ENCODE measurements at regions not wholly inside any gene's neighbourhood (a gene's known extent, or its start where the extent isn't known, plus 50 kb on each side); places are given as distances from the start of the nearest gene placed in this dataset.
"Not testable (repeated sequence)": the region's sequence is repeated elsewhere in the genome, so short reads cannot be mapped to it uniquely, and the experiment has no call there.

DNA sequence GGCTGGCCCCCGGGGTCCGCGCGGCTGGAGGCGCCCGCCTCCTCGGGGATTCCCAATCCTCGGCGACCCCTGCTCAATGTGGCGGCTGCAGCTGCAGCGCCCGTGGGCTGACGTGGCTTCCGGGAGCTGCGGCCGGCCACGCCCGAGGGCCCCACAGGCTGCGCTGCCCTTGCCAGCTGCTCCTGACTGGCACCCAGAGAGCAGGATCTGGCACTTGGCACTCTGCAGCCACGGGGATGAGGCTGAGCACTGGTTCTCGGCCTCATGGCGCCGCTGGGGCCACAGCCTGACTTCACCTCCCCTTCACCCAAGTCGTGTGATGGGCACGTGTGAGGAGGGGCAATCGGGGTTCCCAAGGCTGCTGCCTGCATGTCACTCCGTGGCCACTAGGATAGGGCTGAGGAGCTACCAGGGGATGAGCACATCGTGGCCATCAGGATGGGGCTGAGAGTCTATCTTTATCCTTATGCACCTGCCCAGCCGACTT lies 267.8 kb upstream of the FRG2C start:
- H2BK15ac ChIP-seq (replicated peaks; ENCODE audit: low read depth): no peak overlapping the region
- H3K56ac ChIP-seq (ENCODE audit: low read length): no peak overlapping the region
- no peak overlapping the region for H3K4me3 ChIP-seq (ENCODE audit: low read length)
- H4K5ac ChIP-seq (ENCODE audit: low read length): no peak overlapping the region
- H3K9ac ChIP-seq (ENCODE audit: low read length): no peak overlapping the region
- no peak overlapping the region for H2BK5ac ChIP-seq (ENCODE audit: low read length)
- H2BK120ac ChIP-seq (ENCODE audit: low read depth, low read length): no peak overlapping the region
- no peak for DNase-seq
- H3K4ac ChIP-seq (ENCODE audit: low read depth, low read length): no peak overlapping the region
- no peak overlapping the region for H3K18ac ChIP-seq (ENCODE audit: low read length)
- H3K36me3 ChIP-seq (ENCODE audit: control insufficient read depth, insufficient read depth, low read length): no peaks in the 10 kb centered on the region
- no CpG with 5 or more reads among the region's 29 CpGs for WGBS (ENCODE audit: extremely low coverage, insufficient coverage, low lambda C conversion rate)
- H4K8ac ChIP-seq (ENCODE audit: low read depth, low read length): no peak overlapping the region
- H3K4me1 ChIP-seq (ENCODE audit: control insufficient read depth, low read depth, low read length): no peaks in the 10 kb centered on the region
- H3K27me3 ChIP-seq (ENCODE audit: insufficient read depth, low read length, poor library complexity): no peaks in the 10 kb centered on the region
- no peak overlapping the region for H3K27ac ChIP-seq (ENCODE audit: low read depth, low read length)
- no peaks in the 10 kb centered on the region for H3K79me2 ChIP-seq (ENCODE audit: control insufficient read depth, insufficient read depth, low read length)
- no peak overlapping the region for H3K4me2 ChIP-seq (ENCODE audit: low read length)
- H3K79me1 ChIP-seq (ENCODE audit: low read length): no peaks in the 10 kb centered on the region
- H2AK5ac ChIP-seq (ENCODE audit: low read length): no peak overlapping the region
- no peak overlapping the region for H3K23ac ChIP-seq (ENCODE audit: low read length)

DNA sequence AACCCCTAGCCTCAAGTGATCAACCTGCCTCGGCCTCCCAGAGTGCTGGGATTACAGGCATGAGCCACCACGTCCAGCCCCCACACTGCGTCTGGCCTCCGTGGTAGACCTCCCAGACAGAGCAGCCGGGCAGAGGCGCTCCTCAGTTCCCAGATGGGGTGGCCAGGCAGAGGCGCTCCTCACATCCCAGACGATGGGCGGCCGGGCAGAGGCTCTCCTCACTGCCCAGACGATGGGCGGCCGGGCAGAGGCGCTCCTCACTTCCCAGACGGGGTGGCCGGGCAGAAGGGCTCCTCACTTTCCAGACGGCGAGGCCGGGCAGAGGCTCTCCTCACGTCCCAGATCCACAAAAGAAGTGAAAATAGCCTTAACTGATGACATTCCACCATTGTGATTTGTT lies 266.6 kb upstream of the FRG2C start:
- no CpG with 5 or more reads among the region's 20 CpGs for WGBS (ENCODE audit: extremely low coverage, insufficient coverage, low lambda C conversion rate)
- not testable (repeated sequence) for H3K23ac ChIP-seq (ENCODE audit: low read length); H4K5ac ChIP-seq (ENCODE audit: low read length)

GRCh38 chr3:75422101-75422945 lies 241.8 kb upstream of the FRG2C start:
- H4K8ac ChIP-seq (ENCODE audit: low read depth, low read length); H4K5ac ChIP-seq (ENCODE audit: low read length); H3K4ac ChIP-seq (ENCODE audit: low read depth, low read length); H3K9ac ChIP-seq (ENCODE audit: low read length); H3K18ac ChIP-seq (ENCODE audit: low read length); H3K27me3 ChIP-seq (ENCODE audit: insufficient read depth, low read length, poor library complexity); H3K79me2 ChIP-seq (ENCODE audit: control insufficient read depth, insufficient read depth, low read length); H3K4me1 ChIP-seq (ENCODE audit: control insufficient read depth, low read depth, low read length); H2BK120ac ChIP-seq (ENCODE audit: low read depth, low read length); H3K4me3 ChIP-seq (ENCODE audit: low read length); H3K79me1 ChIP-seq (ENCODE audit: low read length); H3K4me2 ChIP-seq (ENCODE audit: low read length); H2BK15ac ChIP-seq (replicated peaks; ENCODE audit: low read depth); H3K56ac ChIP-seq (ENCODE audit: low read length); H2AK5ac ChIP-seq (ENCODE audit: low read length); H2BK5ac ChIP-seq (ENCODE audit: low read length); H3K27ac ChIP-seq (ENCODE audit: low read depth, low read length); H3K36me3 ChIP-seq (ENCODE audit: control insufficient read depth, insufficient read depth, low read length); H3K23ac ChIP-seq (ENCODE audit: low read length): not testable (repeated sequence)
- DNase-seq: peak; percentile 50
- no CpG with 5 or more reads among the region's 18 CpGs for WGBS (ENCODE audit: extremely low coverage, insufficient coverage, low lambda C conversion rate)

More for the DNA sequence above, 266.6 kb upstream of the FRG2C start:
- H3K79me1 ChIP-seq (ENCODE audit: low read length); H3K27me3 ChIP-seq (ENCODE audit: insufficient read depth, low read length, poor library complexity); H3K18ac ChIP-seq (ENCODE audit: low read length); H2BK120ac ChIP-seq (ENCODE audit: low read depth, low read length); H2AK5ac ChIP-seq (ENCODE audit: low read length); H2BK15ac ChIP-seq (replicated peaks; ENCODE audit: low read depth); H3K36me3 ChIP-seq (ENCODE audit: control insufficient read depth, insufficient read depth, low read length); H3K4me1 ChIP-seq (ENCODE audit: control insufficient read depth, low read depth, low read length); H3K9ac ChIP-seq (ENCODE audit: low read length); H2BK5ac ChIP-seq (ENCODE audit: low read length); H3K4me3 ChIP-seq (ENCODE audit: low read length); H3K27ac ChIP-seq (ENCODE audit: low read depth, low read length); H4K8ac ChIP-seq (ENCODE audit: low read depth, low read length); H3K56ac ChIP-seq (ENCODE audit: low read length); H3K4ac ChIP-seq (ENCODE audit: low read depth, low read length); H3K4me2 ChIP-seq (ENCODE audit: low read length); DNase-seq; H3K79me2 ChIP-seq (ENCODE audit: control insufficient read depth, insufficient read depth, low read length): not testable (repeated sequence)

DNA sequence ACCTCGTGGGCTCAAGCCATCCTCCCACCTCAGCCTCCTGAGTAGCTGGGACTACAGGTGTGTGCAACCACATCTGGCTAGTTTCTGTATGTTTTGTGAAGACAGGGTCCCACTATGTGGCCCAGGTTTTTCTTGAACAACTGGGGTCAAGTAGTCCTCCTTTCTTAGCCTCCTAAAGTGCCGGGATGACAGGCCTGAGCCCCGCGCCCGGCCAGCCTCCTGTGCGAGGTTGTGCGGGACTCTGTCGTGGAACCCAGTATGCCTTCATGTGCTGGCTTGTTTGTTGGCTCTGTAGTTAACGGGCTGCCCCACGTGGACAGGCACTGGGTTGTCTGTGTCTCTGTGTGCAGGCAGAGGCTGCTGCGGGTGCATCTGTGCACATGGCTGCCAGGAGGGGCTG lies 238.7 kb upstream of the FRG2C start:
- not testable (repeated sequence) for H3K23ac ChIP-seq (ENCODE audit: low read length); H2BK120ac ChIP-seq (ENCODE audit: low read depth, low read length); H3K36me3 ChIP-seq (ENCODE audit: control insufficient read depth, insufficient read depth, low read length); H4K8ac ChIP-seq (ENCODE audit: low read depth, low read length); H3K27me3 ChIP-seq (ENCODE audit: insufficient read depth, low read length, poor library complexity); H2BK15ac ChIP-seq (replicated peaks; ENCODE audit: low read depth); H3K79me2 ChIP-seq (ENCODE audit: control insufficient read depth, insufficient read depth, low read length); H2BK5ac ChIP-seq (ENCODE audit: low read length); H4K5ac ChIP-seq (ENCODE audit: low read length); H2AK5ac ChIP-seq (ENCODE audit: low read length); H3K56ac ChIP-seq (ENCODE audit: low read length); H3K4me1 ChIP-seq (ENCODE audit: control insufficient read depth, low read depth, low read length); H3K4ac ChIP-seq (ENCODE audit: low read depth, low read length); H3K4me2 ChIP-seq (ENCODE audit: low read length); DNase-seq; H3K4me3 ChIP-seq (ENCODE audit: low read length); H3K27ac ChIP-seq (ENCODE audit: low read depth, low read length); H3K79me1 ChIP-seq (ENCODE audit: low read length); H3K18ac ChIP-seq (ENCODE audit: low read length); H3K9ac ChIP-seq (ENCODE audit: low read length)
- no CpG with 5 or more reads among the region's 11 CpGs for WGBS (ENCODE audit: extremely low coverage, insufficient coverage, low lambda C conversion rate)

- not testable (repeated sequence) for H3K36me3 ChIP-seq (ENCODE audit: control insufficient read depth, insufficient read depth, low read length); H3K23ac ChIP-seq (ENCODE audit: low read length); H3K4me2 ChIP-seq (ENCODE audit: low read length); H3K27me3 ChIP-seq (ENCODE audit: insufficient read depth, low read length, poor library complexity); H3K18ac ChIP-seq (ENCODE audit: low read length); H3K79me2 ChIP-seq (ENCODE audit: control insufficient read depth, insufficient read depth, low read length); H4K8ac ChIP-seq (ENCODE audit: low read depth, low read length); H3K4me1 ChIP-seq (ENCODE audit: control insufficient read depth, low read depth, low read length); H3K4me3 ChIP-seq (ENCODE audit: low read length); H2BK120ac ChIP-seq (ENCODE audit: low read depth, low read length); H3K9ac ChIP-seq (ENCODE audit: low read length); H3K56ac ChIP-seq (ENCODE audit: low read length); H2BK15ac ChIP-seq (replicated peaks; ENCODE audit: low read depth); DNase-seq; H2BK5ac ChIP-seq (ENCODE audit: low read length); H3K4ac ChIP-seq (ENCODE audit: low read depth, low read length); H2AK5ac ChIP-seq (ENCODE audit: low read length); H3K79me1 ChIP-seq (ENCODE audit: low read length); H4K5ac ChIP-seq (ENCODE audit: low read length); H3K27ac ChIP-seq (ENCODE audit: low read depth, low read length)
- WGBS (ENCODE audit: extremely low coverage, insufficient coverage, low lambda C conversion rate): no CpG with 5 or more reads among the region's 9 CpGs
Measured at GRCh38 chr3:75427486-75427885, 236.6 kb upstream of the FRG2C start.

GRCh38 chr3:75427906-75428305 lies 236.2 kb upstream of the FRG2C start:
- H4K8ac ChIP-seq (ENCODE audit: low read depth, low read length); H4K5ac ChIP-seq (ENCODE audit: low read length); H3K36me3 ChIP-seq (ENCODE audit: control insufficient read depth, insufficient read depth, low read length); H3K27me3 ChIP-seq (ENCODE audit: insufficient read depth, low read length, poor library complexity); H2BK15ac ChIP-seq (replicated peaks; ENCODE audit: low read depth); H2BK5ac ChIP-seq (ENCODE audit: low read length); H3K23ac ChIP-seq (ENCODE audit: low read length); DNase-seq; H3K4me2 ChIP-seq (ENCODE audit: low read length); H3K9ac ChIP-seq (ENCODE audit: low read length); H3K56ac ChIP-seq (ENCODE audit: low read length); H3K4me1 ChIP-seq (ENCODE audit: control insufficient read depth, low read depth, low read length); H3K4me3 ChIP-seq (ENCODE audit: low read length); H3K18ac ChIP-seq (ENCODE audit: low read length); H2AK5ac ChIP-seq (ENCODE audit: low read length); H2BK120ac ChIP-seq (ENCODE audit: low read depth, low read length); H3K4ac ChIP-seq (ENCODE audit: low read depth, low read length); H3K79me2 ChIP-seq (ENCODE audit: control insufficient read depth, insufficient read depth, low read length); H3K27ac ChIP-seq (ENCODE audit: low read depth, low read length); H3K79me1 ChIP-seq (ENCODE audit: low read length): not testable (repeated sequence)
- no CpG with 5 or more reads among the region's 5 CpGs for WGBS (ENCODE audit: extremely low coverage, insufficient coverage, low lambda C conversion rate)

Measured in mesendoderm (in vitro differentiated cells).